Heart right ventricle (tissue), 16 donors: ENCODE measurements at regions not wholly inside any gene's neighbourhood (a gene's known extent, or its start where the extent isn't known, plus 50 kb on each side); places are given as distances from the start of the nearest gene placed in this dataset.

ENCODE experiments used
- ATAC-seq, 8 donors: fragments of 200-7000 bp; cut with Tn5 transposase; one replicate each; pipeline ENCODE4 v1.9.1; 2020; ENCODE audit warnings: mild to moderate bottlenecking in 8 of 8, moderate library complexity in 8 of 8, moderate number of reproducible peaks in 1 of 8
- DNase-seq, 2 donors: peaks; one replicate each; pipeline ENCODE4 v3.0.0-alpha.2; 2020
- H3K27ac ChIP-seq, 10 donors: fragments of 200-600 bp; sonication (generic) in 2 of 10; one replicate each; pipeline versions ENCODE4 v1.5.0 to v1.8.0; 2020 to 2022; ENCODE audit warnings: mild to moderate bottlenecking in 3 of 10
- H3K27me3 ChIP-seq, 7 donors: fragments of 200-600 bp; one replicate each; pipeline ENCODE4 v1.8.0; 2021 to 2022; ENCODE audit warnings: mild to moderate bottlenecking in 2 of 7
- H3K36me3 ChIP-seq, 9 donors: fragments of 200-600 bp; sonication (generic) in 1 of 9; one replicate each; pipeline versions ENCODE4 v1.5.0 to v1.8.0; 2020 to 2022; ENCODE audit warnings: mild to moderate bottlenecking in 2 of 9
- H3K4me1 ChIP-seq, 9 donors: fragments of 200-600 bp; sonication (generic) in 1 of 9; one replicate each; pipeline versions ENCODE4 v1.5.0 to v1.8.0; 2020 to 2022; ENCODE audit warnings: mild to moderate bottlenecking in 4 of 9
- H3K4me3 ChIP-seq, 10 donors: fragments of 200-600 bp; sonication (generic) in 2 of 10; one replicate each; pipeline versions ENCODE4 v1.5.0 to v1.8.0; 2020 to 2022; ENCODE audit warnings: mild to moderate bottlenecking in 7 of 10, moderate library complexity in 2 of 10
- H3K9me3 ChIP-seq, 11 donors: fragments of 200-600 bp in 10 of 11; sonication (generic) in 2 of 11; one replicate each; pipeline versions ENCODE4 v1.5.0 to v1.8.0; 2013 to 2022; ENCODE audit warnings: mild to moderate bottlenecking in 2 of 11, control low read depth in 1 of 11, moderate library complexity in 1 of 11
- CTCF ChIP-seq, 9 donors: fragments of 200-600 bp; sonication (generic) in 2 of 9; IDR thresholded peaks; one replicate each; pipeline versions ENCODE4 v1.5.0 to v1.8.0; 2021 to 2022; ENCODE audit warnings: antibody characterized with exemption in 9 of 9, mild to moderate bottlenecking in 5 of 9, moderate library complexity in 1 of 9
- WGBS, 2 donors: extraction: QIAGEN DNeasy Blood & Tissue Kit; methylation state at CpG; one replicate each; pipeline ENCODE4 v1.1.7; 2013; ENCODE audit warnings: inconsistent platforms in 1 of 2; 5-methylcytosine and 5-hydroxymethylcytosine counted together
- intact Hi-C, 10 donors: fragments of 100-400 bp; cut with DNase I; formaldehyde crosslinking; loops; one replicate each; pipeline versions ENCODE4 v1.11.1 to v1.14.2; 2022
- donor health status: Arrhythmogenic right ventricular cardiomyopathy.
- donor health status: ischemic (EF 13 %, LVEDD 7.1; RV severe dilation, severe dysfunction).
- donor health status: healthy with polysubstance abuse.
- donor health status: DM: no; HTN: yes; CAD: no.
- donor health status: DM: no; HTN: no; CAD: no.
- donor health status: ischemic (EF 25% LVEDD 6.9; RV normal size, moderate dysfunction).
- donor health status: ischemic (EF 25% LVEDD 5.7; RV mildly dilated, moderate dysfunction).
- donor health status: healthy.
- donor health status: DM: yes; HTN: yes; CAD: no.
- donor health status: Ischemic cardiomyopathy.
- donor health status: ischemic (EF 35%, LVEDD 5.7; RV mildly dilated, moderate dysfunction).
- donor health status: nonischemic (EF 11% LVEDD 7.7; RV severe dilation, severe dysfunction).
- donor health status: DM: yes; HTN: yes; CAD: no.
- donor health status: PGD.
- donor health status: ischemic (EF 29% LVEDD 5.4; RV normal size, mild dysfunction).
- donor health status: nonischemic (EF 23%, LVEDD 6.1; RV moderate dilation, normal function).

DNA sequence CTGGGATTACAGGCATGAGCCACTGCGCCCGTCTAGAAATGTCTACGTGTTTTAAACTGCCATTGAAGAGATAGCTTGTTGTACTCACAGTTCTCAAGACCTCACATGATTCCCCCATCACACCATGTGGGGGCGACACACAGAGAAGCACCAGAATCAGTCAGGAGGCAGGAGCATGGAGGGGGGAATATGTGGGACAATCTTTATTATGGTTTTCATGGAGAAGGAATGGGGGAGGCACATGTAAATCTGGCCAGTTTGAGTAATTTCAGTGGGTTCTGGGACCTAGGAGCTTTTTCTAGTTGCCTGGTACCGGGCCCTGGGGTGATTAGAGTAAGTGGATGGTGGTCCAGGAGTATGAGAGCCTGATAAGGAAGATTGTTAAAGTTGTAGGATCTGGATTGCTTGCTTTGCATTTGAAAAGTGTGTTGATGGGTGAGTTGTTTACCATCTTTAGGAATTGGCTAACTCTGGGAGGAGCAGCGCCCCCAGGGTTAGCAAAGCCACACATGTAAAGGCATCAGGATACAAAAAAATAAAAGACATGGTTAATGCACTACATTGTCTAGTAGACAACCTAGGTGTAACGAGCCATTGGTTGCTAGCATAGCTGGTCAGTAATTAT, 85.4 kb upstream of the SLC13A1 start:
- 63 to 64% methylated on average over 7 of the region's 7 CpGs for WGBS, 2 donors
- Histone ChIP-seq H3K4me3 (no peak overlapping the region), H3K9me3 (peaks cover 0 to 14% (median 7%) of the 10 kb centered on the region in 11 donors), H3K4me1 (no peaks in the 10 kb centered on the region), H3K36me3 (no peaks in the 10 kb centered on the region), H3K27me3 (no peaks in the 10 kb centered on the region), H3K27ac (no peak overlapping the region)
- DNase-seq (no peak), ATAC-seq (no peak)
- no peak for TF ChIP-seq CTCF (IDR thresholded peaks at IDR 0.05)
- intact Hi-C loops = no loop called here

- no peak for ATAC-seq
- no peaks in the 10 kb centered on the region for H3K4me1 ChIP-seq
- no peaks in the 10 kb centered on the region for H3K36me3 ChIP-seq
- H3K27me3 ChIP-seq = no peaks in the 10 kb centered on the region
- peaks cover 0 to 14% (median 7%) of the 10 kb centered on the region in 11 donors for H3K9me3 ChIP-seq
- intact Hi-C loops = no loop called here
- WGBS, 2 donors = 28 to 31% methylated on average over 1 of the region's 1 CpG
- no peak overlapping the region for H3K27ac ChIP-seq
- DNase-seq = no peak
- no peak for TF ChIP-seq CTCF (IDR thresholded peaks at IDR 0.05)
- no peak overlapping the region for H3K4me3 ChIP-seq
These were observed 83.6 kb upstream of the SLC13A1 start for GRCh38 chr7:123283373-123283772.

DNA sequence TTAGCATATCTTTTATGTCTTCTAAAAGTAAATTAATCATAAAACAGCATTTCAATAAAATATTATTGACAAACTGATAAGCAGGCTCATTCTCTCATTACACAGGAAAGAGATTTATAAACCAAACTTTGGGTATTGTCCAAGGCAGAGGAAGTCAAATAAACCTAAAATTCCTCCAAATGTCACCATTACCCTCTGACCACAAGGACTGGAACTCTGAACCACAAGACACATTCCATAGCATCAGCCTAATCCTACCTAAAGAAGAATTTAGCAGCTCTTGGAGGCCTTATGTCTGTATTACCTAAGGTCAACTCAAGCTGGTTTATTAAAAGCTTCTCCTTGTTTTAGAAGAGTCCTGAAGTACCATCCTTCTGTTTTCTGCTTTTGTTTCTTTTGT, 82.4 kb upstream of the SLC13A1 start:
- DNase-seq = no peak
- no peak for ATAC-seq
- TF ChIP-seq CTCF (IDR thresholded peaks at IDR 0.05) = no peak
- no peaks in the 10 kb centered on the region for H3K36me3 ChIP-seq
- H3K27me3 ChIP-seq = no peaks in the 10 kb centered on the region
- no peaks in the 10 kb centered on the region for H3K4me1 ChIP-seq
- no peak overlapping the region for H3K27ac ChIP-seq
- peaks cover 0 to 3% (median 0%) of the 10 kb centered on the region in 11 donors for H3K9me3 ChIP-seq
- intact Hi-C loops = no loop called here
- no peak overlapping the region for H3K4me3 ChIP-seq

- no peak for DNase-seq
- Histone ChIP-seq H3K27me3 (no peaks in the 10 kb centered on the region), H3K27ac (no peak overlapping the region), H3K4me3 (no peak overlapping the region), H3K9me3 (no peaks in the 10 kb centered on the region), H3K4me1 (no peaks in the 10 kb centered on the region), H3K36me3 (no peaks in the 10 kb centered on the region)
- ATAC-seq = no peak
- intact Hi-C loops = no loop called here
- no peak for TF ChIP-seq CTCF (IDR thresholded peaks at IDR 0.05)
These were observed 80.2 kb upstream of the SLC13A1 start for GRCh38 chr7:123279949-123280348.
